ENCODE measurements at regions not wholly inside any gene's neighbourhood (a gene's known extent, or its start where the extent isn't known, plus 50 kb on each side); places are given as distances from the start of the nearest gene placed in this dataset.

DNA sequence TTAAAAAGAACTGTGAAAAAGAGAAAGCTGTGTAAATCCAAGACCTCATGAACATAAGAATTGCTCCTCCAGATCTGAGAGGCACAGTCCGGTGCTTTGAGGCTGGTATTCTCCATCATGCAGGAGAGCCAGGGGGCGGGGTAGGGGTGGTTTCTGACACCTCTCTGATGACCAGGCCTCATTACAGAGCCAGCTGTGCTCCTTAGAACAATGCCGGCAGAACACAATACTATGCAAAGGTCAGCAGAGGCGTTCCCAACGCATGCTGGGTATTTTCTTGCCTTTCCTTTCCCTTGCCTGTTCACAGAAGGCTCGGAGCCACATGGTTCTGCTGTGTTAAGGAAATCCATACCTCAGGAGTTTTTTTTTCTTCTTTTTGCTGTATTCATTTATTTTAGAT is 91.2 kb upstream of the SOD3 start:
- H3K4me1 ChIP-seq: no peaks in the 10 kb centered on the region
- no peaks in the 10 kb centered on the region for H3K36me3 ChIP-seq
- intact Hi-C loops (cut with DNase I; ENCODE audit: low total_unique reads): no loop called here
- H3K4me3 ChIP-seq: no peak overlapping the region
- DNase-seq: no peak
- no peaks in the 10 kb centered on the region for H3K27me3 ChIP-seq (replicated peaks in 1 of 7)
- H3K27ac ChIP-seq: no peak overlapping the region
- TF ChIP-seq POLR2A (IDR thresholded peaks at IDR 0.05): no peak
- TF ChIP-seq, protein P1, sequence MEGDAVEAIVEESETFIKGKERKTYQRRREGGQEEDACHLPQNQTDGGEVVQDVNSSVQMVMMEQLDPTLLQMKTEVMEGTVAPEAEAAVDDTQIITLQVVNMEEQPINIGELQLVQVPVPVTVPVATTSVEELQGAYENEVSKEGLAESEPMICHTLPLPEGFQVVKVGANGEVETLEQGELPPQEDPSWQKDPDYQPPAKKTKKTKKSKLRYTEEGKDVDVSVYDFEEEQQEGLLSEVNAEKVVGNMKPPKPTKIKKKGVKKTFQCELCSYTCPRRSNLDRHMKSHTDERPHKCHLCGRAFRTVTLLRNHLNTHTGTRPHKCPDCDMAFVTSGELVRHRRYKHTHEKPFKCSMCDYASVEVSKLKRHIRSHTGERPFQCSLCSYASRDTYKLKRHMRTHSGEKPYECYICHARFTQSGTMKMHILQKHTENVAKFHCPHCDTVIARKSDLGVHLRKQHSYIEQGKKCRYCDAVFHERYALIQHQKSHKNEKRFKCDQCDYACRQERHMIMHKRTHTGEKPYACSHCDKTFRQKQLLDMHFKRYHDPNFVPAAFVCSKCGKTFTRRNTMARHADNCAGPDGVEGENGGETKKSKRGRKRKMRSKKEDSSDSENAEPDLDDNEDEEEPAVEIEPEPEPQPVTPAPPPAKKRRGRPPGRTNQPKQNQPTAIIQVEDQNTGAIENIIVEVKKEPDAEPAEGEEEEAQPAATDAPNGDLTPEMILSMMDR (IDR thresholded peaks at IDR 0.05 in 8 of 11, conservative IDR thresholded peaks at IDR 0.05 in 3 of 11): no peak
- TF ChIP-seq POLR2AphosphoS5 (IDR thresholded peaks at IDR 0.05): no peak
- WGBS, 5 donors: 62 to 82% (median 69%) methylated on average over 6 of the region's 6 CpGs
- H3K9me3 ChIP-seq: peaks cover 0 to 10% (median 0%) of the 10 kb centered on the region in 8 donors

DNA sequence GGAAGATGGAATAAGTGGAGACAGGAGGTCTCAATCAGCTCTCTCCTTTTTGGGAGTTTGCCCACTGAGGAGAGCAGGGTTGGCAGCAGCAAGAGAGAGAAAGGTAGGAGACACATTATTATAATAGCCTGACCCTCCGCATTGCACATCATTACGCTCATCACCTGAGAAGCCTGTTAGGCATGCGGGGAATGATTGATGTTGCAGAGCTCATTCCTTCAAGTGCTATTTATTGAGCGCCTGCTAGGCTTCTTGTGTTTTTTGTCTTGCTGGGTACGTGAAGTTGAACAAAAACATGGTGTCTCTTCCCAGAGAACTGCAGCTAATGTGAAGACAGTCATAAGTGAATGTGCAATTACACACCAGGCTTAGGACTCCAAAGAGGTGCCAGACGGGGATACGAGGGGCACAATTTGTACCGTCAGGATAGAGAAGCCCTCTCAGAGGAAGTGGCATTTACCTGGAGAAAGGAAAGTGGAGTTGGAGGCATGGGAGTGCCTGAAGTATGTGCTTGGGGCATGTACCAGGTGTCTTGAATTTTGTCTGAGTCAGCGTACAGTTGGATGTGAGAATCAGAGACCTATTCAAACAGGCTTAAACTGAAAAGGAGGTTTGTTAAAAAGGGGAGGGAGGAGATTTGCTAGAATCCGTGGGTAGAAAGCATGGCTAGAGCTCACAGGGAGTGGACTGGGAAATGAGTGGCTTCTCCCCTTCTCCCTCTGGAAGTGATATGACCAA is 90.2 kb upstream of the SOD3 start:
- Histone ChIP-seq H3K9me3 (peaks cover 0 to 20% (median 6%) of the 10 kb centered on the region in 8 donors), H3K27ac (no peak overlapping the region), H3K4me3 (no peak overlapping the region), H3K36me3 (no peaks in the 10 kb centered on the region), H3K27me3 (replicated peaks in 1 of 7) (no peaks in the 10 kb centered on the region), H3K4me1 (no peaks in the 10 kb centered on the region)
- WGBS, 5 donors: 89 to 93% (median 90%) methylated on average over 10 of the region's 10 CpGs
- intact Hi-C loops (cut with DNase I; ENCODE audit: low total_unique reads): no loop called here
- no peak for DNase-seq
- TF ChIP-seq, protein P1 (IDR thresholded peaks at IDR 0.05 in 8 of 11, conservative IDR thresholded peaks at IDR 0.05 in 3 of 11): no peak
- TF ChIP-seq POLR2A (IDR thresholded peaks at IDR 0.05): no peak
- TF ChIP-seq POLR2AphosphoS5 (IDR thresholded peaks at IDR 0.05): no peak

DNA sequence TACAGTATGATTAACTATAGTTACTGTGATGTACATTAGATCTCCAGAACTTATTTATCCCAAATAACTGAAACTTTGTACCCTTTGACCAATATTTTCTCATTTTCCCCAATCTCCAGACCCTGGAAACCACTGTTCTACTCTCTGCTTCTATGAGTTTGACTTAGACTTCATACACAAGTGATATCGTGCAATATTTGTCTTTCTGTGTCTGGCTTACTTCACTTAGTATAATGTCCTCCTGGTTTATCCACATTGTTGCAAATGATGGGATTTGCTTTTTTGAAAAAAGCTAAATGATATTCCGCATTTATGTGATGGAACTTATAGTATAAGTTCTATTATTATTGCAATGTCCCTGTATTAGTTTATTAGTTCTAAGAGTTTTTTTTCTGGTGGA is 81.8 kb upstream of the SOD3 start:
- Histone ChIP-seq H3K27ac (no peak overlapping the region), H3K36me3 (no peaks in the 10 kb centered on the region), H3K4me3 (no peak overlapping the region), H3K9me3 (peaks cover 5 to 58% (median 47%) of the 10 kb centered on the region in 8 donors), H3K27me3 (replicated peaks in 1 of 7) (no peaks in the 10 kb centered on the region), H3K4me1 (no peaks in the 10 kb centered on the region)
- intact Hi-C loops (cut with DNase I; ENCODE audit: low total_unique reads): no loop called here
- WGBS, 5 donors: 48 to 97% (median 66%) methylated on average over 2 of the region's 2 CpGs
- TF ChIP-seq POLR2AphosphoS5 (IDR thresholded peaks at IDR 0.05): no peak
- TF ChIP-seq, protein P1 (IDR thresholded peaks at IDR 0.05 in 8 of 11, conservative IDR thresholded peaks at IDR 0.05 in 3 of 11): no peak
- no peak for TF ChIP-seq POLR2A (IDR thresholded peaks at IDR 0.05)
- DNase-seq: no peak

DNA sequence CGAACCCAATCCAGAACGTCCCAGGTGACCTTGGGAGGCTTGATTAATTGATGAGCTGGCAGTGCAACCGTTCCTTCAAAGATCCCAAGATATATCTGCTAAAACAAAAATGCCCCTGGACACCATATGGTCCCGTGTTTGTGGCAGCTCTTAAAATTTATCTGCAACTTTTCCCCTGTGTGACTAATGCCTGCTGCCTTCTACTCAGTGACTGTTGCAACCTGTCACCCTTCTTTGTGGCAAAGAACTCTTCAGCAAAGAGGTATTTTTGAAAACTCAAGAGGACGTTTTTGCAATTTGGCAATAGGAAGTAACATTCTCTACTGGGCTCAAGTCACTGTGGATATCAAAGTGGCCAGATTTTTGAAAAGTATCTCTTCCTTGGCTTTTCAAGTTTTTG is 75.8 kb upstream of the SOD3 start:
- intact Hi-C loops (cut with DNase I; ENCODE audit: low total_unique reads): no loop called here
- Histone ChIP-seq H3K36me3 (no peaks in the 10 kb centered on the region), H3K27ac (no peak overlapping the region), H3K27me3 (replicated peaks in 1 of 7) (no peaks in the 10 kb centered on the region), H3K4me3 (no peak overlapping the region), H3K9me3 (peaks cover 5 to 27% (median 23%) of the 10 kb centered on the region in 8 donors), H3K4me1 (no peaks in the 10 kb centered on the region)
- no peak for DNase-seq
- 53 to 63% (median 57%) methylated on average over 5 of the region's 5 CpGs for WGBS, 5 donors
- no peak for TF ChIP-seq POLR2AphosphoS5 (IDR thresholded peaks at IDR 0.05)
- TF ChIP-seq POLR2A (IDR thresholded peaks at IDR 0.05): no peak
- TF ChIP-seq, protein P1 (IDR thresholded peaks at IDR 0.05 in 8 of 11, conservative IDR thresholded peaks at IDR 0.05 in 3 of 11): no peak
